ENCODE measurements at regions not wholly inside any gene's neighbourhood (a gene's known extent, or its start where the extent isn't known, plus 50 kb on each side); places are given as distances from the start of the nearest gene placed in this dataset.

DNA sequence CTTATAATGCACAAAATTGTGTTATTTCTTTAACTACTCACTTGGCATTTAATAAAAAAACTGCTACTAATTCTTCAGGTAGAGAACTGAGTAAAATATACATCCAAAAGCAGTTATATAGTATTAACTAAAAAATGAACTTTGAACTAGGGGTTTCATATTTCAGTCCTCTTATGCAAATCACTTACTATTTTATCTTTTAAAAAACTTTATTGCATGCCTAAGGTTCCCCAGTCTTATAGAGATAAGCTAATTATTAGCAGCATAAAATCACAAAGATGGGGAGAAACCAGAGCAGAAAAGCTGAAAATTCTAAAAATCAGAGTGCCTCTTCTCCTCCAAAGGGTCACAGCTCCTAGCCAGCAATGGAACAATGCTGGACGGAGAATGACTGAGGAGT is 228.0 kb downstream of the CALCRL start:
- Histone ChIP-seq H3K4me1 (ENCODE audit: insufficient read depth, low read length) (no peaks in the 10 kb centered on the region), H3K36me3 (ENCODE audit: insufficient read depth, low read length) (no peaks in the 10 kb centered on the region), H3K27me3 (ENCODE audit: insufficient read depth, low read length) (no peaks in the 10 kb centered on the region), H3K4me3 (ENCODE audit: insufficient read depth, low read depth, low read length) (no peak overlapping the region), H3K79me2 (ENCODE audit: insufficient read depth, low read length) (no peaks in the 10 kb centered on the region), H3K9me3 (ENCODE audit: insufficient read depth, low read depth, low read length) (no peaks in the 10 kb centered on the region), H4K20me1 (ENCODE audit: insufficient read depth, low read length) (no peaks in the 10 kb centered on the region), H3K9ac (ENCODE audit: low read length) (no peak overlapping the region), H2AFZ (ENCODE audit: low read depth, low read length) (no peak overlapping the region), H3K27ac (ENCODE audit: low read depth, low read length) (no peak overlapping the region), H3K4me2 (ENCODE audit: low read length) (no peak overlapping the region)
- peaks cover 1% of the 10 kb centered on the region for H3K9me3 Mint-ChIP-seq (ENCODE audit: unreplicated experiment)
- no peaks in the 10 kb centered on the region for H3K27me3 Mint-ChIP-seq (ENCODE audit: low read depth, unreplicated experiment)
- no peaks in the 10 kb centered on the region for H3K36me3 Mint-ChIP-seq (ENCODE audit: low read depth, unreplicated experiment)
- no peak overlapping the region for H3K27ac Mint-ChIP-seq (ENCODE audit: unreplicated experiment)
- DNase-seq (ENCODE audit: low read depth) = no peak
- H3K4me3 Mint-ChIP-seq (ENCODE audit: unreplicated experiment) = no peak overlapping the region
- no peak for TF ChIP-seq EZH2 (IDR thresholded peaks at IDR 0.05; ENCODE audit: insufficient read depth, low read length)
- TF ChIP-seq, protein P1, sequence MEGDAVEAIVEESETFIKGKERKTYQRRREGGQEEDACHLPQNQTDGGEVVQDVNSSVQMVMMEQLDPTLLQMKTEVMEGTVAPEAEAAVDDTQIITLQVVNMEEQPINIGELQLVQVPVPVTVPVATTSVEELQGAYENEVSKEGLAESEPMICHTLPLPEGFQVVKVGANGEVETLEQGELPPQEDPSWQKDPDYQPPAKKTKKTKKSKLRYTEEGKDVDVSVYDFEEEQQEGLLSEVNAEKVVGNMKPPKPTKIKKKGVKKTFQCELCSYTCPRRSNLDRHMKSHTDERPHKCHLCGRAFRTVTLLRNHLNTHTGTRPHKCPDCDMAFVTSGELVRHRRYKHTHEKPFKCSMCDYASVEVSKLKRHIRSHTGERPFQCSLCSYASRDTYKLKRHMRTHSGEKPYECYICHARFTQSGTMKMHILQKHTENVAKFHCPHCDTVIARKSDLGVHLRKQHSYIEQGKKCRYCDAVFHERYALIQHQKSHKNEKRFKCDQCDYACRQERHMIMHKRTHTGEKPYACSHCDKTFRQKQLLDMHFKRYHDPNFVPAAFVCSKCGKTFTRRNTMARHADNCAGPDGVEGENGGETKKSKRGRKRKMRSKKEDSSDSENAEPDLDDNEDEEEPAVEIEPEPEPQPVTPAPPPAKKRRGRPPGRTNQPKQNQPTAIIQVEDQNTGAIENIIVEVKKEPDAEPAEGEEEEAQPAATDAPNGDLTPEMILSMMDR (IDR thresholded peaks at IDR 0.05; ENCODE audit: insufficient read depth, low read depth, low read length) = no peak
- no peak for FAIRE-seq
- peaks cover 17% of the 10 kb centered on the region for H3K4me1 Mint-ChIP-seq (ENCODE audit: low read depth, unreplicated experiment)

DNA sequence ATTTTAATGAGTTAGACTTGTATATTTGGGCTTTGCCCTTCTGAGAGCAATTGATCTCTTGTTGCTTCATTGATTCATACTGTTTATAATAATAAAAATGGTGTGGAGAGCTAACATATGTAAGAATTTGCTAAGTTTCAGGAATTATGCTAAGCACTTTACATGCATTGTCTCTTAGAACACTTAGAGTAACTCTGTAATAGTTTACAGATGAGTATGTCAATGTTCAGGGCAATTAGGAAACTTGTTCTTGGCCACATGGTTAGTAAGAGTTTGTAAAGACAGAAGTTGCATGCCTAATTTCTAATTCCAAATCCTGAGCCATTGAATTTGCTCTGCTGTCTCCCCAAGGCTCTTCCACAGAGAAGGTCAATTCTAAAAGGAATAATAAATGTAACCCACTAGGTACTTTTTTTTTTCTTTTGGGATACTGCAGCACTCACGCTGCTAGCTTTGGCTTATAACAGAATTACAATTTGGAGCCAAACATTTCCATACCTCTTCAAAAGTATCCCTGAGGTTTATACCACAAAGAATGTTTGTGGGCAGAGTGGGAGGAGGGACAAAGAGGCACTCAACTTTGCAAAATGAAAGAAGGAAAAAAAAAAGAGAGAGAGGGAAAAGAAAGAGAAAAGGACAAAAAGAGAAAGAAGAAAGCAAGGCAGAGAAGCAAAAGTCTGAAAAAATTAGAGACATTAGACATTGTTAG is 232.4 kb downstream of the CALCRL start:
- Mint-ChIP-seq H3K4me1 (ENCODE audit: low read depth, unreplicated experiment) (peaks cover 16% of the 10 kb centered on the region), H3K9me3 (ENCODE audit: unreplicated experiment) (no peaks in the 10 kb centered on the region), H3K27ac (ENCODE audit: unreplicated experiment) (peak overlapping the region; percentile 41), H3K4me3 (ENCODE audit: unreplicated experiment) (no peak overlapping the region), H3K36me3 (ENCODE audit: low read depth, unreplicated experiment) (no peaks in the 10 kb centered on the region), H3K27me3 (ENCODE audit: low read depth, unreplicated experiment) (no peaks in the 10 kb centered on the region)
- Histone ChIP-seq H3K27me3 (ENCODE audit: insufficient read depth, low read length) (no peaks in the 10 kb centered on the region), H3K4me3 (ENCODE audit: insufficient read depth, low read depth, low read length) (no peak overlapping the region), H4K20me1 (ENCODE audit: insufficient read depth, low read length) (no peaks in the 10 kb centered on the region), H3K27ac (ENCODE audit: low read depth, low read length) (no peak overlapping the region), H3K4me2 (ENCODE audit: low read length) (peak overlapping the region; percentile 9), H2AFZ (ENCODE audit: low read depth, low read length) (no peak overlapping the region), H3K9me3 (ENCODE audit: insufficient read depth, low read depth, low read length) (no peaks in the 10 kb centered on the region), H3K9ac (ENCODE audit: low read length) (no peak overlapping the region), H3K79me2 (ENCODE audit: insufficient read depth, low read length) (no peaks in the 10 kb centered on the region), H3K36me3 (ENCODE audit: insufficient read depth, low read length) (no peaks in the 10 kb centered on the region), H3K4me1 (ENCODE audit: insufficient read depth, low read length) (no peaks in the 10 kb centered on the region)
- DNase-seq (ENCODE audit: low read depth) (peak; percentile 83), FAIRE-seq (no peak)
- TF ChIP-seq, protein P1 (IDR thresholded peaks at IDR 0.05; ENCODE audit: insufficient read depth, low read depth, low read length) = no peak
- no peak for TF ChIP-seq EZH2 (IDR thresholded peaks at IDR 0.05; ENCODE audit: insufficient read depth, low read length)

DNA sequence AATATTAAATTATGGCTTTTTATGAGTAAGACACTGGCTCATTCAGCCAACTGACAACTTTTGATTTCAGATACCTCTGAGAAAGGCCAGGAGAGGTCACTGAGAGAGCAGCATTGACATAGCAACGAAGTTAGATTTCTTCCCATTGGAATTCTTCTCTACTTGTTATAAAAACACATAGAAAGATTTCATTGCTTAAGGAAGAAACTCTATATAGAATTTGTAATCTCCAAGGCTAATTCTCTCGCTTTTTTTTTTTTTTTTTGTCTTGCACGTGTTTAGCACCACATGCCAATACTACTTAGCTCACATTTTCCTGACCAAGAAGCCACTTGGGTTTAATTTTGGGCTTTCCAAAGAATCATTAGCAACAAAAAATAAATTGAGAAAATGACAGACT is 233.7 kb downstream of the CALCRL start:
- no peak for FAIRE-seq

More for the DNA sequence above, 233.7 kb downstream of the CALCRL start:
- no peaks in the 10 kb centered on the region for H3K27me3 ChIP-seq (ENCODE audit: insufficient read depth, low read length)
- H3K79me2 ChIP-seq (ENCODE audit: insufficient read depth, low read length) = no peaks in the 10 kb centered on the region
- Mint-ChIP-seq H3K27me3 (ENCODE audit: low read depth, unreplicated experiment) (no peaks in the 10 kb centered on the region), H3K4me3 (ENCODE audit: unreplicated experiment) (no peak overlapping the region), H3K27ac (ENCODE audit: unreplicated experiment) (no peak overlapping the region), H3K9me3 (ENCODE audit: unreplicated experiment) (peaks cover 3% of the 10 kb centered on the region), H3K36me3 (ENCODE audit: low read depth, unreplicated experiment) (no peaks in the 10 kb centered on the region), H3K4me1 (ENCODE audit: low read depth, unreplicated experiment) (peaks cover 13% of the 10 kb centered on the region)
- no peaks in the 10 kb centered on the region for H4K20me1 ChIP-seq (ENCODE audit: insufficient read depth, low read length)
- H3K4me1 ChIP-seq (ENCODE audit: insufficient read depth, low read length) = no peaks in the 10 kb centered on the region
- H2AFZ ChIP-seq (ENCODE audit: low read depth, low read length) = no peak overlapping the region
- no peak for TF ChIP-seq EZH2 (IDR thresholded peaks at IDR 0.05; ENCODE audit: insufficient read depth, low read length)
- TF ChIP-seq, protein P1 (IDR thresholded peaks at IDR 0.05; ENCODE audit: insufficient read depth, low read depth, low read length) = no peak
- H3K9me3 ChIP-seq (ENCODE audit: insufficient read depth, low read depth, low read length) = no peaks in the 10 kb centered on the region
- H3K27ac ChIP-seq (ENCODE audit: low read depth, low read length) = no peak overlapping the region
- no peak overlapping the region for H3K4me2 ChIP-seq (ENCODE audit: low read length)
- no peak overlapping the region for H3K9ac ChIP-seq (ENCODE audit: low read length)
- no peak overlapping the region for H3K4me3 ChIP-seq (ENCODE audit: insufficient read depth, low read depth, low read length)
- DNase-seq (ENCODE audit: low read depth) = no peak
- no peaks in the 10 kb centered on the region for H3K36me3 ChIP-seq (ENCODE audit: insufficient read depth, low read length)
